WTC11 (cell line): ENCODE measurements at regions not wholly inside any gene's neighbourhood (a gene's known extent, or its start where the extent isn't known, plus 50 kb on each side); places are given as distances from the start of the nearest gene placed in this dataset.

Source experiments
- ATF2 ChIP-seq: sonication (generic); formaldehyde crosslinking; IDR thresholded peaks from 2 replicates; pipeline ENCODE4 v1.8.1; 2022; ENCODE audit warnings: low read depth, missing genetic modification reagents, borderline replicate concordance
- CTCF ChIP-seq: fragments of 200-600 bp; IDR thresholded peaks from 2 replicates; pipeline ENCODE4 v1.8.0; 2022; ENCODE audit warnings: antibody characterized with exemption
- E2F4 ChIP-seq: sonication (generic); formaldehyde crosslinking; IDR thresholded peaks from 2 replicates; pipeline ENCODE4 v1.8.1; 2022; ENCODE audit warnings: low read depth, mild to moderate bottlenecking, moderate library complexity, missing genetic modification reagents, borderline replicate concordance
- FOXJ3 ChIP-seq: sonication (generic); formaldehyde crosslinking; IDR thresholded peaks from 2 replicates; pipeline ENCODE4 v1.9.0; 2021; ENCODE audit warnings: missing genetic modification reagents, mild to moderate bottlenecking, borderline replicate concordance
- NR2C2 ChIP-seq: sonication (generic); formaldehyde crosslinking; IDR thresholded peaks from 2 replicates; pipeline ENCODE4 v1.8.0; 2022; ENCODE audit warnings: mild to moderate bottlenecking, missing genetic modification reagents
- SMAD3 ChIP-seq: sonication (generic); formaldehyde crosslinking; IDR thresholded peaks from 2 replicates; pipeline ENCODE4 v1.8.0; 2022; ENCODE audit warnings: missing genetic modification reagents, mild to moderate bottlenecking, borderline replicate concordance
- SP1 ChIP-seq: sonication (generic); formaldehyde crosslinking; conservative IDR thresholded peaks from 2 replicates; pipeline ENCODE4 v1.8.1; 2022; ENCODE audit warnings: missing genetic modification reagents
- TP53 ChIP-seq: sonication (generic); formaldehyde crosslinking; IDR thresholded peaks from 2 replicates; pipeline ENCODE4 v1.8.1; 2023; ENCODE audit warnings: mild to moderate bottlenecking, missing genetic modification reagents
- ZNF138 ChIP-seq: sonication (generic); formaldehyde crosslinking; conservative IDR thresholded peaks from 2 replicates; pipeline ENCODE4 v1.8.1; 2022; ENCODE audit warnings: mild to moderate bottlenecking, moderate library complexity, missing genetic modification reagents
- ZNF263 ChIP-seq: sonication (generic); formaldehyde crosslinking; IDR thresholded peaks from 2 replicates; pipeline ENCODE4 v1.8.1; 2022; ENCODE audit warnings: low read depth, mild to moderate bottlenecking, moderate library complexity, missing genetic modification reagents
- TF ChIP-seq, protein P1 (sequence below): sonication (generic); formaldehyde crosslinking; IDR thresholded peaks from 2 replicates; pipeline ENCODE4 v1.8.0; 2023; ENCODE audit warnings: missing genetic modification reagents
- TF ChIP-seq, protein P2 (sequence below): sonication (generic); formaldehyde crosslinking; IDR thresholded peaks from 2 replicates; pipeline ENCODE4 v1.8.1; 2023; ENCODE audit warnings: mild to moderate bottlenecking, missing genetic modification reagents
- TF ChIP-seq, protein P3 (sequence below): sonication (generic); formaldehyde crosslinking; IDR thresholded peaks from 2 replicates; pipeline ENCODE4 v1.8.0; 2022; ENCODE audit warnings: missing genetic modification reagents

- TF ChIP-seq SMAD3 (CRISPR knock-in tag) (no peak), NR2C2 (no peak), CTCF (no peak), ATF2 (CRISPR knock-in tag) (no peak), TP53 (CRISPR knock-in tag) (no peak), ZNF263 (no peak), ZNF138 (no peak), FOXJ3 (CRISPR knock-in tag) (no peak), SP1 (no peak), E2F4 (CRISPR knock-in tag) (no peak)
- TF ChIP-seq, protein P1, sequence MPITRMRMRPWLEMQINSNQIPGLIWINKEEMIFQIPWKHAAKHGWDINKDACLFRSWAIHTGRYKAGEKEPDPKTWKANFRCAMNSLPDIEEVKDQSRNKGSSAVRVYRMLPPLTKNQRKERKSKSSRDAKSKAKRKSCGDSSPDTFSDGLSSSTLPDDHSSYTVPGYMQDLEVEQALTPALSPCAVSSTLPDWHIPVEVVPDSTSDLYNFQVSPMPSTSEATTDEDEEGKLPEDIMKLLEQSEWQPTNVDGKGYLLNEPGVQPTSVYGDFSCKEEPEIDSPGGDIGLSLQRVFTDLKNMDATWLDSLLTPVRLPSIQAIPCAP (CRISPR knock-in tag) = no peak
- TF ChIP-seq, protein P2, sequence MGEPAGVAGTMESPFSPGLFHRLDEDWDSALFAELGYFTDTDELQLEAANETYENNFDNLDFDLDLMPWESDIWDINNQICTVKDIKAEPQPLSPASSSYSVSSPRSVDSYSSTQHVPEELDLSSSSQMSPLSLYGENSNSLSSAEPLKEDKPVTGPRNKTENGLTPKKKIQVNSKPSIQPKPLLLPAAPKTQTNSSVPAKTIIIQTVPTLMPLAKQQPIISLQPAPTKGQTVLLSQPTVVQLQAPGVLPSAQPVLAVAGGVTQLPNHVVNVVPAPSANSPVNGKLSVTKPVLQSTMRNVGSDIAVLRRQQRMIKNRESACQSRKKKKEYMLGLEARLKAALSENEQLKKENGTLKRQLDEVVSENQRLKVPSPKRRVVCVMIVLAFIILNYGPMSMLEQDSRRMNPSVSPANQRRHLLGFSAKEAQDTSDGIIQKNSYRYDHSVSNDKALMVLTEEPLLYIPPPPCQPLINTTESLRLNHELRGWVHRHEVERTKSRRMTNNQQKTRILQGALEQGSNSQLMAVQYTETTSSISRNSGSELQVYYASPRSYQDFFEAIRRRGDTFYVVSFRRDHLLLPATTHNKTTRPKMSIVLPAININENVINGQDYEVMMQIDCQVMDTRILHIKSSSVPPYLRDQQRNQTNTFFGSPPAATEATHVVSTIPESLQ (CRISPR knock-in tag) = no peak
- TF ChIP-seq, protein P3, sequence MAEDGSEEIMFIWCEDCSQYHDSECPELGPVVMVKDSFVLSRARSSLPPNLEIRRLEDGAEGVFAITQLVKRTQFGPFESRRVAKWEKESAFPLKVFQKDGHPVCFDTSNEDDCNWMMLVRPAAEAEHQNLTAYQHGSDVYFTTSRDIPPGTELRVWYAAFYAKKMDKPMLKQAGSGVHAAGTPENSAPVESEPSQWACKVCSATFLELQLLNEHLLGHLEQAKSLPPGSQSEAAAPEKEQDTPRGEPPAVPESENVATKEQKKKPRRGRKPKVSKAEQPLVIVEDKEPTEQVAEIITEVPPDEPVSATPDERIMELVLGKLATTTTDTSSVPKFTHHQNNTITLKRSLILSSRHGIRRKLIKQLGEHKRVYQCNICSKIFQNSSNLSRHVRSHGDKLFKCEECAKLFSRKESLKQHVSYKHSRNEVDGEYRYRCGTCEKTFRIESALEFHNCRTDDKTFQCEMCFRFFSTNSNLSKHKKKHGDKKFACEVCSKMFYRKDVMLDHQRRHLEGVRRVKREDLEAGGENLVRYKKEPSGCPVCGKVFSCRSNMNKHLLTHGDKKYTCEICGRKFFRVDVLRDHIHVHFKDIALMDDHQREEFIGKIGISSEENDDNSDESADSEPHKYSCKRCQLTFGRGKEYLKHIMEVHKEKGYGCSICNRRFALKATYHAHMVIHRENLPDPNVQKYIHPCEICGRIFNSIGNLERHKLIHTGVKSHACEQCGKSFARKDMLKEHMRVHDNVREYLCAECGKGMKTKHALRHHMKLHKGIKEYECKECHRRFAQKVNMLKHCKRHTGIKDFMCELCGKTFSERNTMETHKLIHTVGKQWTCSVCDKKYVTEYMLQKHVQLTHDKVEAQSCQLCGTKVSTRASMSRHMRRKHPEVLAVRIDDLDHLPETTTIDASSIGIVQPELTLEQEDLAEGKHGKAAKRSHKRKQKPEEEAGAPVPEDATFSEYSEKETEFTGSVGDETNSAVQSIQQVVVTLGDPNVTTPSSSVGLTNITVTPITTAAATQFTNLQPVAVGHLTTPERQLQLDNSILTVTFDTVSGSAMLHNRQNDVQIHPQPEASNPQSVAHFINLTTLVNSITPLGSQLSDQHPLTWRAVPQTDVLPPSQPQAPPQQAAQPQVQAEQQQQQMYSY (CRISPR knock-in tag) = no peak
These were observed 82.2 kb downstream of the ZNF608 start for GRCh38 chr5:124664287-124664686.
